Fibroblast of peridontal ligament (primary cell): ENCODE measurements at regions not wholly inside any gene's neighbourhood (a gene's known extent, or its start where the extent isn't known, plus 50 kb on each side); places are given as distances from the start of the nearest gene placed in this dataset.
A peak's percentile ranks its signal among the peaks of the same experiment; 100 is the strongest.
"Not testable (repeated sequence)": the region's sequence is repeated elsewhere in the genome, so short reads cannot be mapped to it uniquely, and the experiment has no call there.

Experiments used
- DNase-seq: peaks from one replicate; pipeline ENCODE4 v3.0.0-alpha.2; 2010; ENCODE audit errors: extremely low read depth

DNA sequence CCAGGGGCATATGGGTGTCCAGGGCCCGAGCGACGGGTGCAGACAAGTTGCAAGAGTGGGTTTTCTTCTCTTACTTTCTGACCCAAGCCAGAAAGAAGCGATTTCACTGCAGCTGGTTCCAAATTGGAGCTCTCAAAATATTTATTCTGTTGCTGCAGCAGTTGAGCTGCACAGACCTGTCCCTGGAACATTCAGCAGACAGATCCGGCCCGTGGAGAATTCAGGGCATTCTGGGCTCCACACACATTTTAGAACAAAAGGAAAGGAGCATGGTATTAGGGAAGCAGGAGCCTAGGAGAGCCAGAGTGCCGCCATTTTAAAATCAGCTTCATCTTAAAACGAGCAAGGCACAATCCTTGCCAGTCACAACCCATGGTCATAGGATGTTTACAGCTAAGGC is 135.3 kb upstream of the TPM1 start:
- no peak for DNase-seq

DNA sequence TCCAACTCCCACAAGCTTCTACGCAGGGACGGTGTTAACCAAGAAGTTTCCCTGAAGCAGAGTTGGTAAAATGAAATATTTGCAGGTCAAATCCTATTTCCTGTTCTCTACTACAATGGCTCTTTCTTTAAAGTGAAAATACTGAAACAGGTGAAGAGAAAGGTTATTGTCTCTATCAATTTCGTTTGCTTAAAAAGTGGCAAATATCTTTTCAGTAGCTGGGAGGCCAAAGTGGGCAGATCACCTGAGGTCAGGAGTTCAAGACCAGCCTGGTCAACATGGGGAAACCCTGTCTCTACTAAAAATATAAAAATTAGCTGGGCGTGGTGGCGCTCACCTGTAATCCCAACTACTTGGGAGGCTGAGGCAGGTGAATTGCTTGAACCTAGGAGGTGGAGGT is 134.2 kb upstream of the TPM1 start:
- not testable (repeated sequence) for DNase-seq

DNA sequence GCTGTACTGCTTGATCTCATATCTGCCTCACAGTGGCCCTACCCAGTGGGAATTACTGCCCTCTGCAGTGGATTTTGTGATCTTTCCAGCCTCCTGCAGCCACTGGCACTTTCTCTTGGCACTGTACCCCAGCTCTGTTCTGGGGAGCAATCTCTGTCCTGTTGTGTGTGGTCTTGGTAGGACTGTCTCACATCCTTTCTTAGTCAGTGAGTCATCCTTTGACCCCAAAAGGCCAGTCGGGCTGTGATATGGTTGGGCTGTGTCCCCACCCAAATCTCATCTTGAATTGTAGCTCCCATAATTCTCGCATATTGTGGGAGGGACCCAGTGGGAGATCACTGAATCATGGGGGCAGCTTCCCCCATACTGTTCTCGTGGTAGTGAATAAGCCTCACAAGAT is 133.3 kb upstream of the TPM1 start:
- no peak for DNase-seq

GRCh38 chr15:62912282-62912681 is 130.3 kb upstream of the TPM1 start:
- no peak for DNase-seq

DNA sequence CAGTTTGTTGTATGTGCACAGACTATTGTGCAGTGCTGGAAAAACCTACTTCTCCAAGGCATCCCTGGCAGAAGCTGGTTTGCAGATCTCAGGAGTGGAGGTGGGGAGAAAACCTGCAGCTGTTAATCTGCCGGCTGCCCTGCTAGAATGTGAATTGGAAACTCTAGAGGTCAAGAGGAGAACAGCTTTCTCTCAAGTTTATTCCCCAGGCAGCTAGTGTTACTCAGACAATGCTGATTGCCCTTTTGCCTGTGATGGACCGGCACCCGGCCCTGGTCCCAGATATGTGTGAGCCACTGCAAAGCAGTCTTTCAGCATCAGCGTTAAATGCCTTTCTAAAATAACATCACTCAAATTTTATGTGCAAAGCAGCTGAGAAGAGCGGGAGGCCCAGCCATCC is 129.7 kb upstream of the TPM1 start:
- peak; percentile 37 for DNase-seq

DNA sequence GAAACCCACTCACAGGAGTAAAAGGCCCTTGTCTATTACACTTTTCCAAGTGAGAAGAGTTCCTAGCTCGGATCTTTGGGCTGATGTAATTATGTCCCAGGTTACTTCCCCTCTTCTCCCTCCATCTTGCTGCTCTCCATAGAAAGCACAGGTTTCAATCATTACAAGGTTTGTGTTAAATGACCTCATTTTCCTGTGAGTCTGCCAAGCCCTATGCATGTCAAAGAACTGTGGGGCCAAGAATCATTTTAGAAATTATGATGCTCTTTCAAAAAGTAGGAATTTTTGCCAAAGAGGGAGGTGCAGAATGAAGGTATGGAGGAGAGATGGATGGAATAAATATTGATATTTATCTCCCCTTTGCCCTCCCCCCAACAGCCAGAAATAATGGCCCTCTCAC is 129.3 kb upstream of the TPM1 start:
- peak; percentile 35 for DNase-seq

GRCh38 chr15:62914461-62915079 is 128.0 kb upstream of the TPM1 start:
- DNase-seq, result no peak

GRCh38 chr15:62920682-62921502 is 121.7 kb upstream of the TPM1 start:
- DNase-seq, result peak; percentile 97

DNA sequence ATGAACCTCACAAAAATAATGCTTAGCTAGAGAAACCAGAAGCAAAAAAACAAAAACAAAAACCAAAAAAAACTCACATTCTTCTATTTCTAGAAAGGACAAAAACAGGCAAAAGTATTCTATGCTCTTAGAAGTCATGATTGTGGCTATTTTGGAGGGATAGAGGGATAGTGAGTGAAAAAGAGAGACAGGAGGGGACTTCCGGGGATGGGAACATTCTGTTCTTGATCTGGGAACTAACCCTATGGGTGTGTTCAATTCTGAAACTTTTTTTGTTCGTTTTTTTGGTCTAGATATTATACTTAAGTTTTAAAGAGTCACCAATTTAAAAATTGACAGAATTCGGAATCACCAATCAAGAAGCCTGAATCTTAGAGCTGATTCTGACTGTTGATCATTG is 120.0 kb upstream of the TPM1 start:
- no peak for DNase-seq

- no peak for DNase-seq
Measured at GRCh38 chr15:62925875-62926274, 116.7 kb upstream of the TPM1 start.

GRCh38 chr15:62927196-62927595 is 115.4 kb upstream of the TPM1 start:
- no peak for DNase-seq

GRCh38 chr15:62927836-62928235 is 114.7 kb upstream of the TPM1 start:
- DNase-seq, result no peak

- peak; percentile 94 for DNase-seq
Measured at GRCh38 chr15:62928242-62928999, 114.1 kb upstream of the TPM1 start.

DNA sequence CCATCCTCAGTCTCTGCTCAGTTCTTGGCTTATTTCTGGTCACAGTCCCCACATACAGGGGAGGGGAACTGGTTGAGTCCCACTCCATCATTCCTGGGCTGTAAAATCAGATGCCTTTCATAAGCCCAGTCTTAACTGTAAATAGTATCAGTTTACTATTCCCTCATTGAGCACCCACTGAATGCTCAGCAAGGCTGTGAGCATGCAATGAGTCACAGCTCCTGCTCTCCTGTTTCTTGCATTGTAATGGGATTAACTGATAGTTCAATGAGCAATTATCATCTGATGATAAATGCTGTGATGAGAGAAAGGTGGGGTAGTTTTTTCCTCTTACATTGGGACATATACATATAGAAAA is 113.6 kb upstream of the TPM1 start:
- peak; percentile 84 for DNase-seq

- no peak for DNase-seq
Measured at GRCh38 chr15:62931650-62932049, 110.9 kb upstream of the TPM1 start.

- peak; percentile 97 for DNase-seq
Measured at GRCh38 chr15:62932436-62932835, 110.1 kb upstream of the TPM1 start.

DNA sequence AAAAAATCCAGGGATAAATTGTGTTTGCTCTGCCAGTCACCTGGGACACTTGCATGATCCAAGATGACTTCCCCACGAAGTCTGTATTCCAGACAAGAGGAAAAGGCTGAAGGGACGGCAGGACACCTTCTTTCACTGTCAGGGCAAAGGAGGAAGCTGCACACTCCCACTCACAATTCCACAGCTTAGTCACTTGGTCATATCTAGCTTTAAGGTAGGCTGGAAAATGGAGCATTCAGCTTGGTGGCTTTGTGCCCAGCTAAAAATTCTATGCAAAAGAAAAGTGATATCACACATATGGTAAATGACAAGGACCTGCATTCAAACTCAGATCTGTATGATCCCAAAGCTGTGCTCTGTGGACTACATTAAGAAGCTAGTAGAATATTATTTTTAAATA is 109.2 kb upstream of the TPM1 start:
- no peak for DNase-seq

DNA sequence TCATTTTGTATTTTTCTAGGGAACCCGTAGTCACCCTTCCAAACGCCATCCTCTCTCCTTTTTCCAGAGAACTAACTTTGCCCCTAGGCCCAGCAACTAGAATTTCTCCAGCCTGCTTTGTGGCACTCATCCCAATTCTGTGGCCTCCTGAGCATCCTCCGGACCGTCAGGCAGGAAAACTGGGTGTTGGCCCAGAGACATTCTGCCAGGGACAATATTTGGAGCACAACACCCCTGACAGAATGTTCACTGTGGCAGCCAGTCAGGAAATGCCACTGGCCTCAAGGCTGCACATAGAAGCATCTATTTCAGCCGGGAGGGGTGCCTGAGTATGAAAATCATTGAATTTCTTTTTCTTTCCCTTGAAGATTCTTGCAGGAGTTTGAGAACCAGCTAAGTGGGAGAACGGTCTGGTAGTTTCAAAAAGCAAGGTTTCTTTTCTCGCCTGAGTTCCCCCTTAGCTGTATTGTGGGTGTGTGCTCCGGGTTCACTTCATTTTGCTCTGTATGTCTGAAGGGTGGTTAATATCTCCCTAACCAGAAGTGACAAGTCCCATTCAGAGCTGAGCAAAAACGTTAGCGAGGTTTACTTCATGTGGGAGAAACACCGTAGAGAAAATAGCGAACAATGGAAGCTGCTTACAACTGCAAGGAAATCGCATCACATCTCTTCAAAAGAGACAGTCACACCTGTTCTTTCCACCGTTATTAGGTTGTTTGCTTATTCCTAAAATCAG is 108.1 kb upstream of the TPM1 start:
- no peak for DNase-seq

- DNase-seq, result no peak
Measured at GRCh38 chr15:62935300-62936081, 107.1 kb upstream of the TPM1 start.

- DNase-seq, result no peak
Measured at GRCh38 chr15:62938825-62939224, 103.7 kb upstream of the TPM1 start.

GRCh38 chr15:62940093-62940754 is 102.3 kb upstream of the TPM1 start:
- DNase-seq, result no peak
